ENCODE measurements at regions not wholly inside any gene's neighbourhood (a gene's known extent, or its start where the extent isn't known, plus 50 kb on each side); places are given as distances from the start of the nearest gene placed in this dataset.

DNA sequence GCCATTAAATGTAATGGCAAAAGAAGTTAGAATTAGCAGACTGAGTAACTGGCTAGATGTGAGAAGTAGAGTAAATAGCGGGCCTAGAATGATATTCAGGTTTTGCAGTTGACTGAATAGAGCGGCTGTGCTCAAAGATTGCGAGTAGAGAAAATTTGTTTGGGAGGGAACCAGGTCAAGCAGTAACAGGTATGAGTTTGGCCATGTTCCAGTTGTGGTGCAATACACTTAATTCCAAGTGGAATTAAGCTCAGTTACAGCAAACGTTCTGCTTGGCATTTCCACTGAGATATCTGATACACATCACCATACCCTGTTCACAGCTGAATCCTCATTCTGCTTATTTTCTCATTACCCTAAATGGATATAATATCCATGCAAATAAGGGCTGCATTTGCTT is 1382.9 kb downstream of the MRPL39 start:
- H3K27me3 ChIP-seq, result no peaks in the 10 kb centered on the region
- DNase-seq, result no peak
- no peaks in the 10 kb centered on the region for H3K36me3 ChIP-seq
- TF ChIP-seq, protein P1, sequence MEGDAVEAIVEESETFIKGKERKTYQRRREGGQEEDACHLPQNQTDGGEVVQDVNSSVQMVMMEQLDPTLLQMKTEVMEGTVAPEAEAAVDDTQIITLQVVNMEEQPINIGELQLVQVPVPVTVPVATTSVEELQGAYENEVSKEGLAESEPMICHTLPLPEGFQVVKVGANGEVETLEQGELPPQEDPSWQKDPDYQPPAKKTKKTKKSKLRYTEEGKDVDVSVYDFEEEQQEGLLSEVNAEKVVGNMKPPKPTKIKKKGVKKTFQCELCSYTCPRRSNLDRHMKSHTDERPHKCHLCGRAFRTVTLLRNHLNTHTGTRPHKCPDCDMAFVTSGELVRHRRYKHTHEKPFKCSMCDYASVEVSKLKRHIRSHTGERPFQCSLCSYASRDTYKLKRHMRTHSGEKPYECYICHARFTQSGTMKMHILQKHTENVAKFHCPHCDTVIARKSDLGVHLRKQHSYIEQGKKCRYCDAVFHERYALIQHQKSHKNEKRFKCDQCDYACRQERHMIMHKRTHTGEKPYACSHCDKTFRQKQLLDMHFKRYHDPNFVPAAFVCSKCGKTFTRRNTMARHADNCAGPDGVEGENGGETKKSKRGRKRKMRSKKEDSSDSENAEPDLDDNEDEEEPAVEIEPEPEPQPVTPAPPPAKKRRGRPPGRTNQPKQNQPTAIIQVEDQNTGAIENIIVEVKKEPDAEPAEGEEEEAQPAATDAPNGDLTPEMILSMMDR (IDR thresholded peaks at IDR 0.05), result no peak
- intact Hi-C loops (cut with DNase I), result no loop called here
- WGBS, 2 donors, result 79 to 85% methylated on average over 4 of the region's 4 CpGs
- H3K4me1 ChIP-seq, result no peaks in the 10 kb centered on the region
- H3K27ac ChIP-seq, result no peak overlapping the region
- H3K9me3 ChIP-seq, result no peaks in the 10 kb centered on the region
- H3K4me3 ChIP-seq, result no peak overlapping the region

DNA sequence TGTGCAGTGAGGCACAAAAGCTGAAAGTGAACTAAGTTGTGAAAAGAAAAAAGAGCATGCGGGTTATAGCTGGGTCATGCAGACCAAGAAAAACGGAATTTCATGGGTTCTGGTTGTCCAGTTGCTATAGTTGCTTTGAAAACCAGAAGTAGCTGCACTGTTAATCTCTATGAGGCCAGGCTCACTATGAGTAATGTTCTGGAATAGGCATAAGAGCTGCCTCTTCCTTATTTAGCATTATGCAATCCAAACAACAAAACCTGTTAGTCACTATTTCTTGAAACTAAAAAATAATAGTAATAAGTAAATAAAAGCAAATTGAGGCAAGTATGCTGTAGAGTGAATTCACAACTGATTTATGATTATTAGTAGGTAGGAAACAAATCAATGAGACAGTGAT is 1383.7 kb downstream of the MRPL39 start:
- WGBS, 2 donors, result 57 to 75% methylated on average over 2 of the region's 2 CpGs
- Histone ChIP-seq H3K36me3 (no peaks in the 10 kb centered on the region), H3K27me3 (no peaks in the 10 kb centered on the region), H3K4me3 (no peak overlapping the region), H3K4me1 (no peaks in the 10 kb centered on the region), H3K9me3 (no peaks in the 10 kb centered on the region), H3K27ac (no peak overlapping the region)
- intact Hi-C loops (cut with DNase I), result no loop called here
- TF ChIP-seq EP300 (IDR thresholded peaks at IDR 0.05) (no peak), POLR2A (IDR thresholded peaks at IDR 0.05) (no peak), POLR2AphosphoS5 (IDR thresholded peaks at IDR 0.05) (no peak)
- TF ChIP-seq, protein P1 (IDR thresholded peaks at IDR 0.05), result no peak
- DNase-seq, result no peak

DNA sequence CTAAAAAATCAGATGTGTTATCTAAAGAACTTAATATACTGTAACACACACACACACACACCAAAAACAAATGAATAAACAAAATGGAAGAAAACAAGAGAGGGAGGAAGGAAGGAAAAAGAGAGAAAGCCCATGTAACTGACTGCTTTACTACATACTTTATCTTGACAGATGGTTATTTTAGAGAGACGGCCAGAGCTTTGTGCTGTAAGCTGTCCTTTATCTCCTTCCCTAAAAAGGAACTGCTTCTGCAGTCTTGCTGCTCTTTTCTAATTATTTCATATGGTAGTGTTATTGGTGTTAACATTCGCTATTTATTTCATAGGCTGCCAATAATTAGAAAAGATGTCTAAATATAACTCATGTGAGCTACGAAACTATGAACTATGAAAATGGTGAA is 1384.6 kb downstream of the MRPL39 start:
- H3K4me1 ChIP-seq, result no peaks in the 10 kb centered on the region
- 77 to 80% methylated on average over 3 of the region's 3 CpGs for WGBS, 2 donors
- intact Hi-C loops (cut with DNase I), result no loop called here

DNA sequence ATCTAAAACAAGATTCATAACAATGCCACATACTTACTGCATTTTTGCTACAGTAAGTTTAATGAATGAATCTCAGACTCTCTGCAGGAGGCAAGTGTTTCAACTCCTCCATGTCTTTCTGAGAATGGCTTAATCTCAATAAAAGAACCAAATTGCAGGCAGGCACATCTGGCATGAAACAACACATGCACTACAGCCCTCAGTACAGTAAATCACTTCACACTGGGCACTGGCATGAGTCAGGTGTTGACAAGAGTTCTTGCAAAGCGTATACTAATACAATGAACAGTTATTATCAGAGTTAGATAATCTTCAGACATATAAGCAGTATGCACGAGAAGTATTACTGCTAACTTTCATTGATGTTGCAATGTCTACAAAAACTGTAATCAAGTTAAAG is 1386.8 kb downstream of the MRPL39 start:
- no peak for DNase-seq
- Histone ChIP-seq H3K4me1 (no peaks in the 10 kb centered on the region), H3K36me3 (no peaks in the 10 kb centered on the region), H3K9me3 (no peaks in the 10 kb centered on the region), H3K4me3 (no peak overlapping the region), H3K27me3 (no peaks in the 10 kb centered on the region), H3K27ac (no peak overlapping the region)
- TF ChIP-seq POLR2AphosphoS5 (IDR thresholded peaks at IDR 0.05) (no peak), EP300 (IDR thresholded peaks at IDR 0.05) (no peak), POLR2A (IDR thresholded peaks at IDR 0.05) (no peak)
- TF ChIP-seq, protein P1 (IDR thresholded peaks at IDR 0.05), result no peak
- WGBS, 2 donors, result 71 to 83% methylated on average over 2 of the region's 2 CpGs
- intact Hi-C loops (cut with DNase I), result no loop called here

More for the DNA sequence above, 1384.6 kb downstream of the MRPL39 start:
- Histone ChIP-seq H3K27ac (no peak overlapping the region), H3K4me3 (no peak overlapping the region), H3K9me3 (no peaks in the 10 kb centered on the region), H3K36me3 (no peaks in the 10 kb centered on the region), H3K27me3 (no peaks in the 10 kb centered on the region)
- DNase-seq, result no peak
- TF ChIP-seq, protein P1 (IDR thresholded peaks at IDR 0.05), result no peak
- TF ChIP-seq POLR2A (IDR thresholded peaks at IDR 0.05) (no peak), POLR2AphosphoS5 (IDR thresholded peaks at IDR 0.05) (no peak), EP300 (IDR thresholded peaks at IDR 0.05) (no peak)

DNA sequence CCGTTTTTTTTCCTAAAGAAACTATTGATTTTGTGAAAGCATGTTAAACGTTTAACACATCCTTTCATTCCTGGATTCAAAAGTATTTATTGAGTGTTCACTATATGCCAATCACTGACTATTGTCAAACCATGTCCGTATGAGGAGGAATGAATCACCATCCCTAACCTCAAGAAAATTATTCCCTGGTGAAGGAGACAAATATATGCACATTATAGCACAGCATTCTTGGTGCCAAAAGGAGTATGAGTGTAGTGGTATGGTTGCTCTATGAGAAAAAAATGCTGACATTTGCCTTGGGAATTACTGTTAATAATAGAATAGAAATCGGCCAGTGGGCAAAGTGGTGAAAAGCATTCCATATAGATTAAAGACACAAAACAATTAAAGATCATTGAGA is 1390.1 kb downstream of the MRPL39 start:
- intact Hi-C loops (cut with DNase I), result no loop called here
- Histone ChIP-seq H3K27me3 (no peaks in the 10 kb centered on the region), H3K9me3 (no peaks in the 10 kb centered on the region), H3K4me3 (no peak overlapping the region), H3K4me1 (no peaks in the 10 kb centered on the region), H3K36me3 (no peaks in the 10 kb centered on the region), H3K27ac (no peak overlapping the region)
- TF ChIP-seq EP300 (IDR thresholded peaks at IDR 0.05) (no peak), POLR2AphosphoS5 (IDR thresholded peaks at IDR 0.05) (no peak), POLR2A (IDR thresholded peaks at IDR 0.05) (no peak)
- TF ChIP-seq, protein P1 (IDR thresholded peaks at IDR 0.05), result no peak
- WGBS, 2 donors, result 75 to 85% methylated on average over 4 of the region's 4 CpGs
- DNase-seq, result no peak
